GM12865 (cell line): ENCODE measurements at regions not wholly inside any gene's neighbourhood (a gene's known extent, or its start where the extent isn't known, plus 50 kb on each side); places are given as distances from the start of the nearest gene placed in this dataset.

Experiments used
- DNase-seq: peaks from one replicate; pipeline ENCODE4 v3.0.0; 2010; ENCODE audit warnings: low read depth
- H3K4me3 ChIP-seq: 2 replicates; pipeline ENCODE4 v1.5.1; 2011; ENCODE audit warnings: mild to moderate bottlenecking, low read depth, low read length, control low read depth
- TF ChIP-seq, protein P1 (sequence below): IDR thresholded peaks from 2 replicates; pipeline ENCODE4 v1.5.1; 2011; ENCODE audit warnings: low read length, control low read depth, low read depth, inconsistent platforms; ENCODE audit not compliant: insufficient read depth; ENCODE audit errors: missing control alignments

DNA sequence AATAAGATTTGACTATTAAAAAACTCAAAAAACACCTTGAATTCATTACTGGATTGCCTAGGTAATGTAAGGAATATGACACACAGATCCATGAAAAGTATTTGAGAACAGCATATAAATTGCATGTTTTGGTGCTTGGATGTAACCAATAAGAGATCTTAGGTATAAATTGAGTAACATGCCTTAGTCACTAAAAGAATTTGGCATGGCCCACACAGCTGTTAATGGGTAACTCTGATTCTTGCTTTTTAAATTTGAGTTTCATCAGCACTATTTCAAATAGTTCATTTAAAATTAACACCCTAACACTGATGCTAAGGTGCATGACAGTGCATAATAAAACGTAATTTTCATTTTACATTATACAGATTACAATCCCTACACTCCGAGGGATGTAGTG is 779.3 kb upstream of the WWC1 start:
- DNase-seq, result no peak
- no peak overlapping the region for H3K4me3 ChIP-seq
- TF ChIP-seq, protein P1, sequence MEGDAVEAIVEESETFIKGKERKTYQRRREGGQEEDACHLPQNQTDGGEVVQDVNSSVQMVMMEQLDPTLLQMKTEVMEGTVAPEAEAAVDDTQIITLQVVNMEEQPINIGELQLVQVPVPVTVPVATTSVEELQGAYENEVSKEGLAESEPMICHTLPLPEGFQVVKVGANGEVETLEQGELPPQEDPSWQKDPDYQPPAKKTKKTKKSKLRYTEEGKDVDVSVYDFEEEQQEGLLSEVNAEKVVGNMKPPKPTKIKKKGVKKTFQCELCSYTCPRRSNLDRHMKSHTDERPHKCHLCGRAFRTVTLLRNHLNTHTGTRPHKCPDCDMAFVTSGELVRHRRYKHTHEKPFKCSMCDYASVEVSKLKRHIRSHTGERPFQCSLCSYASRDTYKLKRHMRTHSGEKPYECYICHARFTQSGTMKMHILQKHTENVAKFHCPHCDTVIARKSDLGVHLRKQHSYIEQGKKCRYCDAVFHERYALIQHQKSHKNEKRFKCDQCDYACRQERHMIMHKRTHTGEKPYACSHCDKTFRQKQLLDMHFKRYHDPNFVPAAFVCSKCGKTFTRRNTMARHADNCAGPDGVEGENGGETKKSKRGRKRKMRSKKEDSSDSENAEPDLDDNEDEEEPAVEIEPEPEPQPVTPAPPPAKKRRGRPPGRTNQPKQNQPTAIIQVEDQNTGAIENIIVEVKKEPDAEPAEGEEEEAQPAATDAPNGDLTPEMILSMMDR, result no peak

DNA sequence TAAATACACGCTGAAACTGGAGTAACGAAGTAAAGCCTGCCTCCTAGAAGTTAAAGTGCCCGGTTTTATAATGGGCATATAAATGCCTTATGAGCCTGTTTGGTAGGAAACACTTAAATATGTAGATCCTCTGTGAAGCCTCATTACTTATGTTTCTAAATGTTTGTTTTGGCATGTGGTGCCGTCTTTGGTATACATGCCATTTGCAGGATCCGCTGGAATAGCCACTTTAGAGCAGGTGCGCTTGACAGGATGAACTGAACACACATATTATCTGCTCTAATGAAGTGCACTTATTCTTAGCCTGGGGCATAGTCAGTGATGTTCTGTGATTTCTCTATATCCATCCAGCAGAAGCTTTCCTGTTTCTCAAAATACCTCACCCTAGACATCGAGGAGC is 778.1 kb upstream of the WWC1 start:
- H3K4me3 ChIP-seq, result no peak overlapping the region
- TF ChIP-seq, protein P1, result no peak
- DNase-seq, result no peak

DNA sequence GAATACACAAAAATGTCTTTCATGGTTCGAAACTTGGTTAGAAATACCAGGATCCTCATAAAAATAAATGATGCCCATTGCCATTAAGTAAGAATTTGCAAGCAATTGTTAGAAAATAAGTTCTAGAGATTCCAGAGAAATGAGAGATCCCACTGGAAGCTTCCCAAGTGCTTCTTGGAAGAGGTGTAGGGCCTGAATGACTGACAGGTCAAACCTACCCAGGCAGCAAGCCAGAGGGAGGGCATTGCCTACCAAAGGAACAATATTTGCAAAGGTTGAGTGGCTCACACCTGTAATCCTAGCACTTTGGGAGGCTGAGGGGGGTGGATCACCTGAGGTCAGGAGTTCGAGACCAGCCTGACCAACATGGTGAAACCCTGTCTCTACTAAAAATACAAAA is 777.0 kb upstream of the WWC1 start:
- no peak for DNase-seq
- no peak overlapping the region for H3K4me3 ChIP-seq
- TF ChIP-seq, protein P1, result no peak

DNA sequence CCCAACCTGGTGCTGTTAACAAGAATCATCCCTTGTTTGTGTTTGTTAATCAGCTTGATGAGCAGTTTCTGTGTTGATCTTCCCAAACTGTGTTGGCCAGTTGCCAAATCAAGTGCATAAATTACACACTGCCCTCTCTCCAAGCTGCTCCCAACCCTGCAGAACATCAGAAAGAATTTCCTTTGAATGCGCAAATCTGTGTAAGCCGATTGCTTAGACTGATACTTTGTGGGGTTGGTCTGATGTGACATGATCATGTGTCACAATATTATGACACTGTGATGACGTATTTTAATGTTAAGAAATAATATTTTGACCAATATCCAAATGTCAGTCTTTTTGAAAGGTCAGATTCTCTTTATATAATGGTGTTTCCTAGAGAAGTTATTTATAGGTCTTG is 766.4 kb upstream of the WWC1 start:
- DNase-seq, result no peak
- TF ChIP-seq, protein P1, result no peak
- H3K4me3 ChIP-seq, result no peak overlapping the region

DNA sequence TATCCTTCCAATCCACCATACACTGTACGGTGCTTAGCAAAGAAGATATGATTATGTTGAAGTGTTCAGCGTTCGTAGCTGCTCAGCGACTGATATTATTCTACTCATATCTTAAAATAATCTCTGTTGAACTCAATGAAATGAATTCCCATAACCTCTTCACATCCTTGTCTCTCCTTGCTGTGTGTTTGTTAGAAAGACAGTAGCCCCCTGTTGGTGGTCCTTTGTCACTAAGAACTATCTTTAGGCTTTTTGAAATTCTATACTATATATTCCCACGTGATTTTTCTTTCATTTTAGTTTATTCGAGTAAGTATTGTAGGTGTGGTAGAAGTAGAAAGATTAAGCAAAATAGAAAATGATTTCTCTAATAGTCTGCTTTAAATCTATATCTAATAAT is 762.8 kb upstream of the WWC1 start:
- H3K4me3 ChIP-seq, result no peak overlapping the region
- TF ChIP-seq, protein P1, result no peak

DNA sequence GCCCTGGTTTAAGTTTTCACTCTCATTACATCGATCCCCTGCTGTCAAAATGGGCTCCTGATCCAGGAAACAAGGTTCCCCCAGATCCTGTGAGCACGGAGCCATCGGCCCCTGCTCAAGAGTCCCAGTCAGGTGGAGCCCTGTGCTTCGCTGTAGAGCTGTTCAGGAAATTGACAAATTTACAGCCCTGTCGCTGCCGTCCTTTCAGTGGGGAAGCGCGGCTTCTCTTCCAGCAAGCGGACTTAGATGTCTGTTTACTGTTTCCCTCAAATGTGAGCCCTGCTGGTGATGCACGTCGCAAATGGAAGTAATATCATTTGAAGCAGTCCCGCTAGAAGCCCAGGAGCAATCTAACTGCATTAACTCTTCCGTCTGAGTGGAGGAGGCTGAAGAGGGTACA is 760.9 kb upstream of the WWC1 start:
- TF ChIP-seq, protein P1, result no peak
- no peak for DNase-seq

More for the DNA sequence above, 762.8 kb upstream of the WWC1 start:
- no peak for DNase-seq

More for the DNA sequence above, 760.9 kb upstream of the WWC1 start:
- H3K4me3 ChIP-seq, result no peak overlapping the region
